ENCODE measurements at regions not wholly inside any gene's neighbourhood (a gene's known extent, or its start where the extent isn't known, plus 50 kb on each side); places are given as distances from the start of the nearest gene placed in this dataset.

GRCh38 chr12:33323823-33324222, 115.8 kb downstream of the SYT10 start:
- TF ChIP-seq POLR2A (IDR thresholded peaks at IDR 0.05) (no peak), POLR2AphosphoS5 (IDR thresholded peaks at IDR 0.05) (no peak)
- TF ChIP-seq, protein P1, sequence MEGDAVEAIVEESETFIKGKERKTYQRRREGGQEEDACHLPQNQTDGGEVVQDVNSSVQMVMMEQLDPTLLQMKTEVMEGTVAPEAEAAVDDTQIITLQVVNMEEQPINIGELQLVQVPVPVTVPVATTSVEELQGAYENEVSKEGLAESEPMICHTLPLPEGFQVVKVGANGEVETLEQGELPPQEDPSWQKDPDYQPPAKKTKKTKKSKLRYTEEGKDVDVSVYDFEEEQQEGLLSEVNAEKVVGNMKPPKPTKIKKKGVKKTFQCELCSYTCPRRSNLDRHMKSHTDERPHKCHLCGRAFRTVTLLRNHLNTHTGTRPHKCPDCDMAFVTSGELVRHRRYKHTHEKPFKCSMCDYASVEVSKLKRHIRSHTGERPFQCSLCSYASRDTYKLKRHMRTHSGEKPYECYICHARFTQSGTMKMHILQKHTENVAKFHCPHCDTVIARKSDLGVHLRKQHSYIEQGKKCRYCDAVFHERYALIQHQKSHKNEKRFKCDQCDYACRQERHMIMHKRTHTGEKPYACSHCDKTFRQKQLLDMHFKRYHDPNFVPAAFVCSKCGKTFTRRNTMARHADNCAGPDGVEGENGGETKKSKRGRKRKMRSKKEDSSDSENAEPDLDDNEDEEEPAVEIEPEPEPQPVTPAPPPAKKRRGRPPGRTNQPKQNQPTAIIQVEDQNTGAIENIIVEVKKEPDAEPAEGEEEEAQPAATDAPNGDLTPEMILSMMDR (IDR thresholded peaks at IDR 0.05), result no peak
- Histone ChIP-seq H3K4me1 (no peaks in the 10 kb centered on the region), H3K36me3 (no peaks in the 10 kb centered on the region), H3K27ac (no peak overlapping the region), H3K4me3 (no peak overlapping the region), H3K27me3 (no peaks in the 10 kb centered on the region), H3K9me3 (no peaks in the 10 kb centered on the region)
- no peak for DNase-seq (ENCODE audit: low spot score in 2 of 2)
- intact Hi-C loops (cut with DNase I; ENCODE audit: low total_unique reads), result no loop called here

- H3K9me3 ChIP-seq, result no peaks in the 10 kb centered on the region
- TF ChIP-seq, protein P1 (IDR thresholded peaks at IDR 0.05), result no peak
- DNase-seq (ENCODE audit: low spot score in 2 of 2), result no peak
- H3K27ac ChIP-seq, result no peak overlapping the region
- no peak overlapping the region for H3K4me3 ChIP-seq
- no peaks in the 10 kb centered on the region for H3K4me1 ChIP-seq
- no peaks in the 10 kb centered on the region for H3K27me3 ChIP-seq
- H3K36me3 ChIP-seq, result no peaks in the 10 kb centered on the region
- intact Hi-C loops (cut with DNase I; ENCODE audit: low total_unique reads), result no loop called here
Observed at GRCh38 chr12:33322519-33322918, 117.1 kb downstream of the SYT10 start.

- no peaks in the 10 kb centered on the region for H3K27me3 ChIP-seq
- no peaks in the 10 kb centered on the region for H3K9me3 ChIP-seq
- no peak overlapping the region for H3K27ac ChIP-seq
- no peaks in the 10 kb centered on the region for H3K36me3 ChIP-seq
- no peak for DNase-seq (ENCODE audit: low spot score in 2 of 2)
- TF ChIP-seq POLR2AphosphoS5 (IDR thresholded peaks at IDR 0.05), result no peak
- TF ChIP-seq, protein P1 (IDR thresholded peaks at IDR 0.05), result no peak
- no peak for TF ChIP-seq POLR2A (IDR thresholded peaks at IDR 0.05)
- intact Hi-C loops (cut with DNase I; ENCODE audit: low total_unique reads), result no loop called here
- no peak overlapping the region for H3K4me3 ChIP-seq
- H3K4me1 ChIP-seq, result no peaks in the 10 kb centered on the region
Observed at GRCh38 chr12:33317746-33318145, 121.9 kb downstream of the SYT10 start.

DNA sequence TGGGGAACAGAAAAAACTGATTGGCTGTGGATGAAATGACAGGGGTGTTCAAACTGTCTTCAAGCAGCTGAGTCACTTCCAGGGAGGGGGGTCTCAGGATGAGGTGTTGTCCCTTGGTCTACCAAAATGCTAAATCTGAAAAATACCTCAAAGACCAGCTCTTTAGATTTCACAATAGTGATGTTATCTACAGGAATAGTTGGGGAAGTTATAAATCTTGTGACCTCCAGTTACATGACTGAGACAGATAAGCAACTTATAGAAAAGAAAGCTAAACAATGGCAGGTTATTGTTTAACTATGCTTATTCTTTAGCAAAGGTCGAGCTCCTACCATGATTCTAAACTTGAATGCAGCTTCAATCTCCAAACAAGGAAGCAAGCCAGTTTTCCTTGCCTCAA, 125.4 kb downstream of the SYT10 start:
- H3K27ac ChIP-seq, result no peak overlapping the region
- intact Hi-C loops (cut with DNase I; ENCODE audit: low total_unique reads), result no loop called here
- no peaks in the 10 kb centered on the region for H3K4me1 ChIP-seq
- no peak for DNase-seq (ENCODE audit: low spot score in 2 of 2)
- H3K27me3 ChIP-seq, result no peaks in the 10 kb centered on the region
- TF ChIP-seq POLR2A (IDR thresholded peaks at IDR 0.05), result no peak
- no peaks in the 10 kb centered on the region for H3K9me3 ChIP-seq
- no peaks in the 10 kb centered on the region for H3K36me3 ChIP-seq
- H3K4me3 ChIP-seq, result no peak overlapping the region

- Histone ChIP-seq H3K27me3 (no peaks in the 10 kb centered on the region), H3K9me3 (no peaks in the 10 kb centered on the region), H3K27ac (no peak overlapping the region), H3K4me1 (no peaks in the 10 kb centered on the region), H3K4me3 (no peak overlapping the region), H3K36me3 (no peaks in the 10 kb centered on the region)
- TF ChIP-seq POLR2A (IDR thresholded peaks at IDR 0.05) (no peak), POLR2AphosphoS5 (IDR thresholded peaks at IDR 0.05) (no peak)
- TF ChIP-seq, protein P1 (IDR thresholded peaks at IDR 0.05), result no peak
- DNase-seq (ENCODE audit: low spot score in 2 of 2), result no peak
- intact Hi-C loops (cut with DNase I; ENCODE audit: low total_unique reads), result no loop called here
Observed at GRCh38 chr12:33313476-33313875, 126.1 kb downstream of the SYT10 start.

GRCh38 chr12:33310471-33310870, 129.1 kb downstream of the SYT10 start:
- Histone ChIP-seq H3K4me3 (no peak overlapping the region), H3K4me1 (no peaks in the 10 kb centered on the region), H3K27ac (no peak overlapping the region), H3K27me3 (no peaks in the 10 kb centered on the region), H3K36me3 (no peaks in the 10 kb centered on the region), H3K9me3 (no peaks in the 10 kb centered on the region)
- no peak for DNase-seq (ENCODE audit: low spot score in 2 of 2)
- intact Hi-C loops (cut with DNase I; ENCODE audit: low total_unique reads), result no loop called here
- TF ChIP-seq POLR2A (IDR thresholded peaks at IDR 0.05) (no peak), POLR2AphosphoS5 (IDR thresholded peaks at IDR 0.05) (no peak)
- TF ChIP-seq, protein P1 (IDR thresholded peaks at IDR 0.05), result no peak
